ENCODE measurements at regions not wholly inside any gene's neighbourhood (a gene's known extent, or its start where the extent isn't known, plus 50 kb on each side); places are given as distances from the start of the nearest gene placed in this dataset.
"Not testable (repeated sequence)": the region's sequence is repeated elsewhere in the genome, so short reads cannot be mapped to it uniquely, and the experiment has no call there.

- Histone ChIP-seq H3K27me3 (ENCODE audit: insufficient read depth, poor library complexity, severe bottlenecking) (no peaks in the 10 kb centered on the region), H3K27ac (replicated peaks) (no peak overlapping the region), H3K4me3 (replicated peaks; ENCODE audit: insufficient read depth, low read length) (no peak overlapping the region)
- no peak for DNase-seq (ENCODE audit: low read depth in 1 of 2, low spot score in 1 of 2)
- TF ChIP-seq, protein P1, sequence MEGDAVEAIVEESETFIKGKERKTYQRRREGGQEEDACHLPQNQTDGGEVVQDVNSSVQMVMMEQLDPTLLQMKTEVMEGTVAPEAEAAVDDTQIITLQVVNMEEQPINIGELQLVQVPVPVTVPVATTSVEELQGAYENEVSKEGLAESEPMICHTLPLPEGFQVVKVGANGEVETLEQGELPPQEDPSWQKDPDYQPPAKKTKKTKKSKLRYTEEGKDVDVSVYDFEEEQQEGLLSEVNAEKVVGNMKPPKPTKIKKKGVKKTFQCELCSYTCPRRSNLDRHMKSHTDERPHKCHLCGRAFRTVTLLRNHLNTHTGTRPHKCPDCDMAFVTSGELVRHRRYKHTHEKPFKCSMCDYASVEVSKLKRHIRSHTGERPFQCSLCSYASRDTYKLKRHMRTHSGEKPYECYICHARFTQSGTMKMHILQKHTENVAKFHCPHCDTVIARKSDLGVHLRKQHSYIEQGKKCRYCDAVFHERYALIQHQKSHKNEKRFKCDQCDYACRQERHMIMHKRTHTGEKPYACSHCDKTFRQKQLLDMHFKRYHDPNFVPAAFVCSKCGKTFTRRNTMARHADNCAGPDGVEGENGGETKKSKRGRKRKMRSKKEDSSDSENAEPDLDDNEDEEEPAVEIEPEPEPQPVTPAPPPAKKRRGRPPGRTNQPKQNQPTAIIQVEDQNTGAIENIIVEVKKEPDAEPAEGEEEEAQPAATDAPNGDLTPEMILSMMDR (IDR thresholded peaks at IDR 0.05; ENCODE audit: insufficient read depth, low read length): no peak
- TF ChIP-seq SPI1 (IDR thresholded peaks at IDR 0.05; ENCODE audit: borderline replicate concordance, low read depth) (no peak), GABPA (IDR thresholded peaks at IDR 0.05; ENCODE audit: low read depth) (no peak), POLR2AphosphoS5 (IDR thresholded peaks at IDR 0.05; ENCODE audit: low read depth) (no peak)
- TF ChIP-seq, protein P2, sequence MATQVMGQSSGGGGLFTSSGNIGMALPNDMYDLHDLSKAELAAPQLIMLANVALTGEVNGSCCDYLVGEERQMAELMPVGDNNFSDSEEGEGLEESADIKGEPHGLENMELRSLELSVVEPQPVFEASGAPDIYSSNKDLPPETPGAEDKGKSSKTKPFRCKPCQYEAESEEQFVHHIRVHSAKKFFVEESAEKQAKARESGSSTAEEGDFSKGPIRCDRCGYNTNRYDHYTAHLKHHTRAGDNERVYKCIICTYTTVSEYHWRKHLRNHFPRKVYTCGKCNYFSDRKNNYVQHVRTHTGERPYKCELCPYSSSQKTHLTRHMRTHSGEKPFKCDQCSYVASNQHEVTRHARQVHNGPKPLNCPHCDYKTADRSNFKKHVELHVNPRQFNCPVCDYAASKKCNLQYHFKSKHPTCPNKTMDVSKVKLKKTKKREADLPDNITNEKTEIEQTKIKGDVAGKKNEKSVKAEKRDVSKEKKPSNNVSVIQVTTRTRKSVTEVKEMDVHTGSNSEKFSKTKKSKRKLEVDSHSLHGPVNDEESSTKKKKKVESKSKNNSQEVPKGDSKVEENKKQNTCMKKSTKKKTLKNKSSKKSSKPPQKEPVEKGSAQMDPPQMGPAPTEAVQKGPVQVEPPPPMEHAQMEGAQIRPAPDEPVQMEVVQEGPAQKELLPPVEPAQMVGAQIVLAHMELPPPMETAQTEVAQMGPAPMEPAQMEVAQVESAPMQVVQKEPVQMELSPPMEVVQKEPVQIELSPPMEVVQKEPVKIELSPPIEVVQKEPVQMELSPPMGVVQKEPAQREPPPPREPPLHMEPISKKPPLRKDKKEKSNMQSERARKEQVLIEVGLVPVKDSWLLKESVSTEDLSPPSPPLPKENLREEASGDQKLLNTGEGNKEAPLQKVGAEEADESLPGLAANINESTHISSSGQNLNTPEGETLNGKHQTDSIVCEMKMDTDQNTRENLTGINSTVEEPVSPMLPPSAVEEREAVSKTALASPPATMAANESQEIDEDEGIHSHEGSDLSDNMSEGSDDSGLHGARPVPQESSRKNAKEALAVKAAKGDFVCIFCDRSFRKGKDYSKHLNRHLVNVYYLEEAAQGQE (IDR thresholded peaks at IDR 0.05; ENCODE audit: insufficient replicate concordance, low read depth): no peak
Observed at GRCh38 chr1:199593475-199593874, 434.0 kb upstream of the NR5A2 start.

- not testable (repeated sequence) for H3K4me3 ChIP-seq (replicated peaks; ENCODE audit: insufficient read depth, low read length); DNase-seq (ENCODE audit: low read depth in 1 of 2, low spot score in 1 of 2)
Observed at GRCh38 chr1:199596448-199596847, 431.1 kb upstream of the NR5A2 start.

DNA sequence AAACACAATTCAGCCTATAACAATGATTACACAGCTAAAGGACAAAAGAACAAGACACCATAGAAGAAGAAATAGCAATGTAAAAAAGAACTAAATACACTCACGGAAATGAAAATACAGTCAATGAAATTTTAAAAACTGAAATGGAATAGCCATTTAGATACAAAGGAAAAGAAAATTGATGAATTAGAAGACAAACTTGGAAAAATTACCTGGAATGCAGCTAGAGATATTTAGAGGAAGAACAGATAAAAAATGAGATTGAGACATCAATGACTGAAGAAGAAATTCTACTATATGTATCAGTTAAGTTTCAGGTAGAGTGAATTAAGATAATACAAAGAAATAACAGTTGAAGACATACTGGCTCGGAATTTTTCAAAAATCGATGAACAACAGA is 430.4 kb upstream of the NR5A2 start:
- H3K27me3 ChIP-seq (ENCODE audit: insufficient read depth, poor library complexity, severe bottlenecking): no peaks in the 10 kb centered on the region
- no peak overlapping the region for H3K4me3 ChIP-seq (replicated peaks; ENCODE audit: insufficient read depth, low read length)
- H3K27ac ChIP-seq (replicated peaks): no peak overlapping the region
- TF ChIP-seq POLR2AphosphoS5 (IDR thresholded peaks at IDR 0.05; ENCODE audit: low read depth) (no peak), SPI1 (IDR thresholded peaks at IDR 0.05; ENCODE audit: borderline replicate concordance, low read depth) (no peak), GABPA (IDR thresholded peaks at IDR 0.05; ENCODE audit: low read depth) (no peak)
- TF ChIP-seq, protein P2 (IDR thresholded peaks at IDR 0.05; ENCODE audit: insufficient replicate concordance, low read depth): no peak
- TF ChIP-seq, protein P1 (IDR thresholded peaks at IDR 0.05; ENCODE audit: insufficient read depth, low read length): no peak
- DNase-seq (ENCODE audit: low read depth in 1 of 2, low spot score in 1 of 2): no peak

More at GRCh38 chr1:199596448-199596847, 431.1 kb upstream of the NR5A2 start:
- not testable (repeated sequence) for H3K27ac ChIP-seq (replicated peaks); H3K27me3 ChIP-seq (ENCODE audit: insufficient read depth, poor library complexity, severe bottlenecking)

GRCh38 chr1:199608414-199608813 is 419.1 kb upstream of the NR5A2 start:
- Histone ChIP-seq H3K4me3 (replicated peaks; ENCODE audit: insufficient read depth, low read length) (no peak overlapping the region), H3K27me3 (ENCODE audit: insufficient read depth, poor library complexity, severe bottlenecking) (no peaks in the 10 kb centered on the region), H3K27ac (replicated peaks) (no peak overlapping the region)
- TF ChIP-seq GABPA (IDR thresholded peaks at IDR 0.05; ENCODE audit: low read depth): no peak
- TF ChIP-seq, protein P1 (IDR thresholded peaks at IDR 0.05; ENCODE audit: insufficient read depth, low read length): no peak
- TF ChIP-seq, protein P2 (IDR thresholded peaks at IDR 0.05; ENCODE audit: insufficient replicate concordance, low read depth): no peak
- TF ChIP-seq POLR2AphosphoS5 (IDR thresholded peaks at IDR 0.05; ENCODE audit: low read depth): no peak
- no peak for TF ChIP-seq SPI1 (IDR thresholded peaks at IDR 0.05; ENCODE audit: borderline replicate concordance, low read depth)
- no peak for DNase-seq (ENCODE audit: low read depth in 1 of 2, low spot score in 1 of 2)

Measured in HL-60 (cell line).